Left ventricle myocardium inferior (tissue), 1 donor: ENCODE measurements at regions not wholly inside any gene's neighbourhood (a gene's known extent, or its start where the extent isn't known, plus 50 kb on each side); places are given as distances from the start of the nearest gene placed in this dataset.

Experiments
- DNase-seq: peaks from one replicate; pipeline ENCODE4 v3.0.0-alpha.2; 2020
- H3K27ac ChIP-seq: fragments of 200-600 bp; replicated peaks from 2 replicates; pipeline ENCODE4 v1.8.0; 2021
- H3K27me3 ChIP-seq: fragments of 200-600 bp; 2 replicates; pipeline ENCODE4 v1.8.0; 2021; ENCODE audit warnings: low read depth
- H3K36me3 ChIP-seq: fragments of 200-600 bp; 2 replicates; pipeline ENCODE4 v1.8.0; 2021
- H3K4me1 ChIP-seq: fragments of 200-600 bp; 2 replicates; pipeline ENCODE4 v1.8.0; 2021
- H3K4me3 ChIP-seq: fragments of 200-600 bp; 2 replicates; pipeline ENCODE4 v1.8.0; 2021; ENCODE audit warnings: mild to moderate bottlenecking, moderate library complexity
- H3K9me3 ChIP-seq: fragments of 200-600 bp; replicated peaks from 2 replicates; pipeline ENCODE4 v1.8.0; 2021
- CTCF ChIP-seq: fragments of 200-600 bp; IDR thresholded peaks from 2 replicates; pipeline ENCODE4 v1.8.0; 2021; ENCODE audit warnings: antibody characterized with exemption, mild to moderate bottlenecking, borderline replicate concordance
- intact Hi-C: fragments of 100-400 bp; cut with micrococcal nuclease; formaldehyde crosslinking; loops from one replicate; pipeline ENCODE4 v1.11.0; 2022
- donor health status: DM: no; HTN: yes; CAD: no; lungs with severe emphysema.

GRCh38 chr5:93886098-93886806, 144.9 kb upstream of the POU5F2 start:
- intact Hi-C loops, result no loop called here
- no peak for TF ChIP-seq CTCF
- no peaks in the 10 kb centered on the region for H3K9me3 ChIP-seq
- DNase-seq, result no peak
- no peak overlapping the region for H3K27ac ChIP-seq
- H3K4me3 ChIP-seq, result no peak overlapping the region
- no peaks in the 10 kb centered on the region for H3K27me3 ChIP-seq
- H3K36me3 ChIP-seq, result no peaks in the 10 kb centered on the region
- no peaks in the 10 kb centered on the region for H3K4me1 ChIP-seq

GRCh38 chr5:93884254-93884653, 142.9 kb upstream of the POU5F2 start:
- H3K9me3 ChIP-seq, result no peaks in the 10 kb centered on the region
- H3K4me1 ChIP-seq, result no peaks in the 10 kb centered on the region
- intact Hi-C loops, result no loop called here
- TF ChIP-seq CTCF, result no peak
- peaks cover 4% of the 10 kb centered on the region for H3K36me3 ChIP-seq
- H3K4me3 ChIP-seq, result no peak overlapping the region
- DNase-seq, result no peak
- no peak overlapping the region for H3K27ac ChIP-seq
- H3K27me3 ChIP-seq, result no peaks in the 10 kb centered on the region

GRCh38 chr5:93883459-93883858, 142.1 kb upstream of the POU5F2 start:
- Histone ChIP-seq H3K9me3 (no peaks in the 10 kb centered on the region), H3K4me1 (no peaks in the 10 kb centered on the region), H3K27ac (no peak overlapping the region), H3K27me3 (no peaks in the 10 kb centered on the region), H3K4me3 (no peak overlapping the region), H3K36me3 (peaks cover 4% of the 10 kb centered on the region)
- no peak for DNase-seq
- TF ChIP-seq CTCF, result no peak
- intact Hi-C loops, result no loop called here

GRCh38 chr5:93875693-93876092, 134.3 kb upstream of the POU5F2 start:
- Histone ChIP-seq H3K9me3 (no peaks in the 10 kb centered on the region), H3K4me3 (no peak overlapping the region), H3K27me3 (no peaks in the 10 kb centered on the region), H3K4me1 (no peaks in the 10 kb centered on the region), H3K27ac (no peak overlapping the region), H3K36me3 (peaks cover under 1% of the 10 kb centered on the region)
- intact Hi-C loops, result no loop called here
- TF ChIP-seq CTCF, result no peak
- DNase-seq, result no peak

GRCh38 chr5:93874491-93874890, 133.1 kb upstream of the POU5F2 start:
- Histone ChIP-seq H3K9me3 (no peaks in the 10 kb centered on the region), H3K27me3 (no peaks in the 10 kb centered on the region), H3K27ac (no peak overlapping the region), H3K36me3 (no peaks in the 10 kb centered on the region), H3K4me3 (no peak overlapping the region), H3K4me1 (no peaks in the 10 kb centered on the region)
- DNase-seq, result no peak
- TF ChIP-seq CTCF, result no peak
- intact Hi-C loops, result no loop called here

GRCh38 chr5:93874080-93874479, 132.7 kb upstream of the POU5F2 start:
- no peak for TF ChIP-seq CTCF
- no peaks in the 10 kb centered on the region for H3K27me3 ChIP-seq
- intact Hi-C loops, result no loop called here
- no peaks in the 10 kb centered on the region for H3K36me3 ChIP-seq
- no peaks in the 10 kb centered on the region for H3K9me3 ChIP-seq
- H3K4me1 ChIP-seq, result no peaks in the 10 kb centered on the region
- no peak for DNase-seq
- H3K4me3 ChIP-seq, result no peak overlapping the region
- H3K27ac ChIP-seq, result no peak overlapping the region
